HG03378 (cell line): ENCODE measurements at regions not wholly inside any gene's neighbourhood (a gene's known extent, or its start where the extent isn't known, plus 50 kb on each side); places are given as distances from the start of the nearest gene placed in this dataset.

ENCODE experiments used
- ATAC-seq: cut with Tn5 transposase; IDR thresholded peaks from one replicate; pipeline ENCODE4 v1.9.1; 2021; ENCODE audit warnings: mild to moderate bottlenecking, moderate library complexity; ENCODE audit not compliant: unreplicated experiment

DNA sequence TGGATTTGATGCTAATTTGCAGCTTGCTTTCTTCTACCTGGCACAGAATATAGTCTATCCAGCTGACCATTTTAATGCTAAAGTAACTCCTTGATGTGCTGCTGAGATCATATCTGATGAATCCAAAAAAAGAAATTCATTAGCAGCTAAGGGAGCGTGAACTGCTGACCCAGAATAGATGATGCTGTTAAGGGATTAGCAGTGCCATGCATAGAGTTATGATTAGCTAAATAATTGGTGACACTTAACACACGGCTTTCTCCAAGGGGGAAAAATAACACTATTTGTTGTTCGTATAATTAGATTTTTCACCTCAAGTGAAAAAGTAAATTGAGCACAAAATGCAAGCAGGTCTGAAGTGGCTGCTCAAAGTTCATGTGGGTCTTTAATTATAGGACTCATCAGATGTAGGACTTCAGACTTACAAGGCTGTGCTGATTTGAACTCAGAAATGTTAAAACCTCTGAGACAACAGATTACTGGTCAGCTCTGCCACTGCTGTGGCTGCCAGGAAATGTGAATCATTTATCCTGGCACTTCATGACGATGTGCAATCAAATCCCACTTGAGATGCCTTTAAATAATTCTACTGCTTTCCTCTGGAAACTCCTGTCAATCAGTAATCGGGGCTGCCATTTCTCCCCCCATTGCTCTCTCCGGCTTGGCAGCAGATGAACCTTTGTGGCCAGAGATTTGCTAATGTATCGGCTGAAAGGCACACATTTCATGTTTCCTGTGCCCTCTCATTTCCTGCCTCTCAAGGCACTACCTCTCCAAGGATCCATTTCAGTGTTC is 291.6 kb upstream of the C9orf72 start:
- ATAC-seq, result no peak

DNA sequence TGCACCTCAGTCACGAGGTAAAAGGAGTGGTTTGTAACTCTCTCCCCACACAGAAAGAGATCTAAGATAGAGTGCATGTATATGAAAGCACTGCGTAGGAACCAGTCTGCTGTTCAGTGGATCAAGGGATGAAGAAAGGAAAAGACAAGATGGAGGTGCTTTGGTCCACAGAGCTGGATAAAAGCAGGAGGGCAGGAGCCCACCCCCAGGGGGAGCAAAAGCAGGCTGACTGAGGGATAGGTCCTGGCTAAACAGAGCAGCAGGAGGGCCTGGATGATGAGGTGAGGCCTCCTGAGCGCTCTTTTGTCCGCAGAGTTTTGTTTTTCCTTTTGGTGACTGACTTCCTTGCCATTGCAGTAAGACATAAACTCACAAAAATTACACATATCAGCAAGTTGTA is 293.5 kb upstream of the C9orf72 start:
- no peak for ATAC-seq

DNA sequence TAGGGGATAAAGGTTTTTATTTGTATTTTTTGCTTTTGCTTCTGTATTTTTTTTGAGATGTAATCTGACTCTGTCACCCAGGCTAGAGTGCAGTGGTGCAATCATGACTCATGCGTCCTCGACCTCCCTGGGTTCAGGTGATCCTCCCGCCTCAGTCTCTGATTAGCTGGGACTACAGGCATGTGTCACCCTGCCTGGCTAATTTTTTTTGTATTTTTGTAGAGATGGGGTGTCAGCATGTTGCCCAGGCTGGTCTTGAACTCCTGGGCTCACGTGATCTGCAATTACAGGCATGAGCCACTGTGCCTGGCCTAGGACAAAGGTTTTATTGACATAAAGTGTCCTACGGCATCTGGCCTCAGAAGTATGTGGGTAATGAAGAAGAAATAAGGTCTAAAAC is 297.1 kb upstream of the C9orf72 start:
- no peak for ATAC-seq

DNA sequence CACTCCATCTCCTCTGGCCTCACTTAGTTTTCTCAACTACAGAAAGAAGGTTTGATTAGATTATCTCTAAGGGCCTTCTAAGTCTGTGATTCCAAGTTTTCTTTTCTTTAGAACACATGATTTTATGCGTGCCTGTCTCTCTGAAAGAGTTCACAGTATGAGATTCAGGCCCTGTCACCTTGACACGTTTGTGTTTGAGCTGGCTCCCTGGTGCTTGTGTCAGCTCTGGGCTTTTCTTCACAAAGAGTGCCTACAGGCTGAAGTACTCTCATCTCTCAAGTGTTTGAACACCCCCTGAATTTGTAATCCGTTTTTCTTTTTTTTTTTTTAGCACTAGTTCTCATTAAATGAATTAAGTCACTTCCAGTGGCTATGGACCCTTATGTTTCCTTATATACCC is 306.9 kb upstream of the C9orf72 start:
- no peak for ATAC-seq

DNA sequence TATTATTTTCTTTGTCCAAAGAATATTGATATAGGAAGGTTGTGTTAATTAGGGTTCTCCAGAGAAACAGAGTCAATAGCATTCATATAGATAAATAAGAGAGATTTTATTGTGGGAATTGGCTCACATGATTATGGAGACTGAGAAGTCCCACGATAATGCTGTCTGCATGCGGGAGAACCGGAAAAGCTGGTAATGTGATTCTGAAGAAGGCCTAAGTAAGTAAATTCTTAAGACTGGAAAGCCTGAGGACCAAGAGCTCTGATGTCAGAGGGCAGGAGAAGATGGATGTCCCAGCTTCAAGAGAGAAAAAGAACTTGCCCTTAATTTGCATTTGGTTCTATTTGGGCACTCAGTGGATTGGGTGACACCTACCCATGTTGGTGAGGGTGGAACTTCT is 307.4 kb upstream of the C9orf72 start:
- no peak for ATAC-seq

DNA sequence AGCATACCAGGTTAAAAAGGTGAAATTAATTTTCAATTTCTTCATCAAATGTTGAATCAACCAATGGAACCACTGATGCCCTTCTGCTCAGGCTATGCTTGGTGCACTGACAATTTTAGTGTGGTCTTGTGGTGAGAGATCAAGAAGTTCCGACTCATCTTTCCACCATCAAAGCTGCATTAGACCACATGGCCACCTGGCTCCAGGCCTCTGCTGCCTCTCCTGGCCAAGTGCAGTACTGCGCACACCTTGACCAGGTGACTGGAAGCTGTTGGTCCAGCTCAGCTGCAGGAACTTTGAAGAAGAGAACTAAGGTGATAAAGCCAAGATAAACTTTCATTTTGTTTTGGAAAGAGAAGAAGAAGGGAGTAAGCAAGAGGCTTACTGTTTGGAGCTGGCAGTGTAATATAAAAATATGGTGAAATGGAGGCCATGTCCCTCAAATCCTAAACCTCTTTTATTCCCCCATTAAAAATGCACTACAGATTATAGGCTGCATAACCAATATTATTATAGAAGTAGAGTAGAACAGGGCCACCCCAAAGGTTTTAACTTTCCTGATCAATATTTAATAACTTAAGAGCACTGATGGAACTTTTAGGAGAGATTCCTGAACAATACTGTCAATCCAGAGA is 315.5 kb upstream of the C9orf72 start:
- peak; percentile 97 for ATAC-seq

DNA sequence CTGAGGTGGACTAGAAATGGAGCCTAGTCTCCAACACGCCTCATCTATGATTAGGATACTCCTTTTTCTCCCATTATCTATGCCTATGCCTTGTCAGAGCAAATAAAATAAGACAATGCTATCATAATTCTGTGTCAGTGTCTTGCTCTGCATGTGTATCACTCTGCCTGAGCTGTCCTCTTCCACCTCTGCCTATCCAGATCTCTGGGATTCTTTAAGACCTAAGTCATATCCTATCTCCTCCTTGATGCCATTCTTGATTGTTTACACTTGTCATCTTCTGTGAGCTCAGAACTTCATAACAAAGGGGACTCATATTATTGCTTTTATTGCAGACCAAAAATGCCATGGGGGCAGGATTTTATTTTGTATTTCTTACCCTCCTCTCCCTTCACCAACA is 351.2 kb upstream of the C9orf72 start:
- ATAC-seq, result no peak

DNA sequence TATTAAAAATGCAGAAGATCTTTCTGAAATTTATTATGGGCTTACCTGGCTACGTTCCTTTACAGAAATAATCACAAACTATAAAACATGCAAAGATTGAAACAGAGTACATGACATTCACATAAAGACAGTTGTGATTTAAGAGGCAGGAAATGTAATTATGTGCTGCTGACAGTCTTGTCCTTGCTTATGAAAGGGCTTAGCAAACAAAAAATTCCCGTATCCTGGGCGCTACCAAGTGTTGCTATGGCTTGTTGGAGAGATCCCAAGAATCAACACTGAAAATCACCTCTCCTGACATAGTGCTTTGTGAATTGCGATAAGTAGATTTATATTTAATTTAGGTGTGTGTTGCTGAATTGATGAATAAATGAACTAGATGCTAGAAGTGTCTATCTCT is 352.5 kb upstream of the C9orf72 start:
- ATAC-seq, result no peak

DNA sequence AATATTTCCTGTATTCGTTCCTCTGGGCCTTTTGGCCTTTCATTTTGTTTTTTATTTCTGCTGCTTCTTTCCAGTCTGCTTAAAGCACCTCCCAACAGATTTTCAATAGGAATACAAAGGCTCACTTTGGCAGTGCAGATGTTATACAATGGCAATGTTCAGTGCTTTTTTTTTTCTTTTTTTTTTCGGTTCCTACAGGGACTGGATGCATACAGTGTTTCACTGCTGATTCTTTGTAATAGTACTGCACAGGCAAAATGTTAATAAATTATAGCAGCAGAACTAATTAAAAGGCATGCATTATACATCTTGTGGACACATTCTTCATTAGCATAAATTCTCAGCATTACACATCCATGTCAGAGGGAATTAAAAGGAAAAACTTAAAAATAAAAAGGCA is 356.6 kb upstream of the C9orf72 start:
- ATAC-seq, result no peak

DNA sequence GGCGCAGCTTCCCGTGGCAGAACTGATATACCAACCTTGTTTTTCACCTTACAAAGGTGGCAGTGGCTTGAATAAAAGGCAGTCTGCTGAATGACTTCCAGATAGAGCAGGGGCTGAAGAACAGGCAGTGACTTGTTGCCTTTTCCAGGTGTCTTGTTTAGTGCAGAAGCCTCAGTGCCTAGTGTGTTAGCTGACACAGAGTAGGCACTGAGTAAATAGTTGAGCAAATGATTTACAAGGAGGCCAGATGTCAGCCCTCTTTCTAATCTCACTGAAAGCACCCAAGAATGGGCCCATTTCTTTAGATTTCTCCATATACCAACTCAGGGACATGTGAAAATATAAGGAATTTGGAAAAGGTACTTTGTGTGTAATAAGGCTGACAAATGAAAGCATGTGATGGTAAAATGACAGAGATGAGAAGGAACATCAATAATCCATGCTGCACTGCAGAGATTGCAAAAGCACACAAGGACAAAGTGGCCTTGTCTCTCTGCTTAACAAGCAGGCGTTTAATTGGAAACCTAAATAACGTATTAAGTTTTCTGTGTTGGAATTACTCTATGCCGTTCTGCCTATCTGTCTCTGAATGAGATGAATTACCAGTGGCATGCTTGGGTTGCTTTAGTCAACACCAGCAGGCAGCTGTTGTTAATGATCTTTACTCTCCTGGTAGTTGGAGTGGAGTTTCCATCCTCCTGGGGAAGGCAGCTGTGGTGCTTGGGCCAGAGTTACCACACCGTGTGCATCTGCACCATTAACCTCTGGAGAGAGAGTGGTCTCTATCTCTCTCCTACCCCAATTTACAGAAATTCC is 360.1 kb upstream of the C9orf72 start:
- ATAC-seq, result no peak

DNA sequence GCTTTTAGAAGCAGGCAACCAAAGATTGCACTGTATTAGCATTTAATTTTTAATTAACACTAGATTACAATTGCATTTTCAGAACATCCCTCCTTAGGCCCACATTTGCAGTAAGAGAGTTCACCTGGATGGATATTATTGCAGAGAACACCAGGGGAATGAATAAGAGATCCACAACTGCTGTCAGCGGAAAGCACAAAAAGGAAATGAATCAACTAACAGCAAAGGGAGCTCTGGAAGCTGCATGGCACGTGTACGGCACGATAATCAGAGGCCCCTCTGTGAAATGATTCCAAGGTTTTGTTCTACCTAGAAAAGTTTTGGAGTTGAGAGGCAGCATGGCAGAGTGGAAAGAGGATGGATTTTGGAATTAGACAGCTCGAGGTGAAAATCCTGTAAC is 361.2 kb upstream of the C9orf72 start:
- ATAC-seq, result no peak

DNA sequence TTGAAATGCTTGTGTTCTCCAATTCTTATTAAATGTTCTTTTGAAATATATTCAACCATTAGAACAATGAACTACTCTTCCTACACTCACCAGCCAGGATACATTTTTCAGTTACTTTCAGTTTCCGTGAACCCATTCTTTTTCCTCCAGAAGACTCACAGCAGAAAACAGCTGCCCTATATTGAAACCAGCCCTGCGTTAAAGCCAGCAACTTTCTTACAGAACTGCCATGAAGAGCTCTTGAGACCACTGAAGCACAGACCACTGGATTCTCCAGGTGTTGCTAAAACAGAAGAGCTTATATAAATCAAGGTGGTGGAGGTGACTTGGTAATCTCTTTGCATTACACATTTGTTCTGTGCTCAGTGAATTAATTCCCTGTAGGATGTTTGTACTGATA is 365.9 kb upstream of the C9orf72 start:
- ATAC-seq, result no peak

DNA sequence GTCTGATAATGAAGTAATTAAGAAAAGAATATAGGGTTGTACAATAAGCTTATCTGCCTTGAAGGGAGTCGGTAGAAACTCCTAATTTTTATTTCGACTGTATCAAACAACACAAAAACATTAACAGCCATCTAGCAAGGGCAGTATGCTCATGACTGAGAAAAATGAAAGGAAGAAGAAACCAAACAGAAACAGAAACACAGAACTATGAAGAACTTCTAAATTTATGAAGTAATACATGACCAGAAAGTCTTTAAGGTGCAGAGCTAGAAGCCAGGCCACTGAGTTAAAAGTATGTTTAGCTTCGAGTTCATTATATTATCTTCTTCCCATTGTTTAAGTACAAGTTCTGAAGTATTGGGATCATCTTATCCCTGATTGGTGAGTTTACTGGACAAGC is 367.3 kb upstream of the C9orf72 start:
- no peak for ATAC-seq

DNA sequence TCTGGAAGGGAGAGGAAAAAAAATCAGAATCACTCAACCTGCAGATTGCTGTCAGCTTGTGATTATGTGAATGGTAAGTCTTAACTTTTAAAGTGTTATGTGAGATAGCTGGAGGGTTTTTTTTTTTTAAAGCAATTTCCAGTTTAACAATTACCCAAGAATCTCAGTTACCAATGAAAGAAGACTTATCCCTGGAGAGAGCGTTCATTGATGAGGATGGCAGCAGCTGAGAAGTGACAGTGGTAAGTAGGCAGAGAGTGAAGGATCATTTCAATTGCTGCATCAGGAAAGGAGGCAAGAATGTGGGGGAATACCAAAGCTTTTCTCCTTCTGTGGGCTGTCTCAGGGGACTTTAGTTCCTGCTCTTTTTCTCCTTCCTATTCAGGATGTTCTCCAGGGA is 370.2 kb upstream of the C9orf72 start:
- no peak for ATAC-seq

DNA sequence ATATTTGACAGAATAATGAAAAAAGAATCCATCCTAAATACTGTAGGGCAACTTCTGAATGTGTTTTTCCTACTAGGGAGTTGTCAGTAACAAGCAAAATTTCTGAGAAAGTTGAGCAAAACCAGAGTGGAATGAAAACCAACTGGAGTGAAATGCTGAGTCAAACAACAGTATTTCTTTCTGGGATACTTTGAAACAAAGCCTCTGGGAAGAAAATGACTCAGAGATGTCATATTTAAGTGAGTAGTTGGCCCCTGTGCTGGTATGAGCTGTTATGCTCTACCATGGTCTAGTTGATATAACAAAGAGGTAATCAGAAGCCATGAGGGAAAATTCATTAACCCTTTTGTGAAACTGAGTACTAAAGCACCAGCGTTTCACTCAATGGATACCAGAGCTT is 372.1 kb upstream of the C9orf72 start:
- no peak for ATAC-seq

DNA sequence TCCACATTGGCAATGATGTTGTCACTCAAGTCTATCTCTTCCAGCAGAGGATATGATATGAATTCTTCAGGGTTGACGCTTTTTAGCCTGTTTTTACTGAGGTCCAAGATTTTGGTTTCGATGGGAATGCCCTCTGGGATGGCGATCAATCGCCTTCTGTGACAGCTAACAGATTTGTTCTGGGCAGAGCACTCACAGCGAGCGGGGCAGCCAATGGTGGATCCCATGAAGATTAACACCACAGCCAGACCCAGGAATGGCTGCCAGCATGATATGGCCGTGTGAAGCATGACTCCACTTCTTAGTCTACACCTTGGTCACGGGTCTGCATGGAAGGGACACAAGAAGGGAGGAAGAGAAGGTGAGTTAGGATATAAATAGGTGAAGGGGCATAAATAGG is 377.1 kb upstream of the C9orf72 start:
- no peak for ATAC-seq

DNA sequence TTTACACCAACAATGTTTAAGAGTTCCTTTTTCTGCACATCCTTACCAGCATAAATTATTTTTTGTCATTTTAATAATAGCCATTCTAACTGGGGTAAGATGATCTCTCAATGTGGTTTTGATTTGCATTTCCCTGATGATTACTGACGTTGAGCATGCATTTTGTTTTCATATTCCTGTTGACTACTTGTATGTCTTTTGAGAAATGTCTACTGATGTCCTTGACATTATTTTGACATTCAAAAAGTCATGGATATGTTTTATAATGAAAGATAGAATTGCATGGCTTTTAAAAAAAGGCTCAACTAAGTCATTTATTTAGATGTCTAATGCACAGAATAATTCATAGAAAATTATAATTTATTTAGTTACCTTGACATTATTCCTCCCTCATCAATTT is 381.6 kb upstream of the C9orf72 start:
- no peak for ATAC-seq

DNA sequence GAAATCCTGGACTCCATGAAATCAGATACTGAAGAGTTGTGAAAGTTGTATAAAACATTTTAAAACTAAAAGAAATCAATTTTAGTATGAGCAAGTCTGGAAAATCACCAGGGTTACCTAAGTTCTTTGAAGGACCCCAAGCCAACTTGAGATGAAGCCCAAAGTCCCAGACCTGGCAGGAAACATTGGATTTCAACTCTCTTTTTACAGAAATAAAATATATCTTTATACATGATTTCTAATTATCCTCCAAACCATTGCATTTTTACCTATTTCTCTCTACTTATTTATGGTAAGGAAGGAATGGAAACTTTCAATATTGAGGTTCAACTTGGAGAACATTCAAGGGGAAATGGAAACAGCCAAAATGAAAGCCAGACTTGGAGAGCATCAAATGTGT is 390.6 kb upstream of the C9orf72 start:
- ATAC-seq, result no peak

DNA sequence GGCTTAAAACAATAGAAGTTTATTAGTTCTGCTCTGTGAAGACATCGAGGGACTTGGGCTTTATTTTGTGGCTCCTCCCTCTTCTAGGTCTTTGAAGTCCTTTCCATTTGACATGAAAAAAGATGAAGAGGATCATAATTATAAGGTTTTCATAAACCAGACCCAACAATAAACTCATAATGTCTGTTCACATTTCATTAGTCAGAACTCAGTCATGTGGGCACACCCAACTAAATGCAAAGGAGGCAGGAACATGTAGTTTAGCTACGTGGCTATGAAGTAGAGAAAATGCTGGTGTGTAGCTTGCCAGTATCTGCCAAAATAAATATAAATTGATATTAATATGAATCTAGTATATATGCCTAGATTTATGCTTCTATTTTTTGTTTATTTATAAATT is 393.9 kb upstream of the C9orf72 start:
- no peak for ATAC-seq

DNA sequence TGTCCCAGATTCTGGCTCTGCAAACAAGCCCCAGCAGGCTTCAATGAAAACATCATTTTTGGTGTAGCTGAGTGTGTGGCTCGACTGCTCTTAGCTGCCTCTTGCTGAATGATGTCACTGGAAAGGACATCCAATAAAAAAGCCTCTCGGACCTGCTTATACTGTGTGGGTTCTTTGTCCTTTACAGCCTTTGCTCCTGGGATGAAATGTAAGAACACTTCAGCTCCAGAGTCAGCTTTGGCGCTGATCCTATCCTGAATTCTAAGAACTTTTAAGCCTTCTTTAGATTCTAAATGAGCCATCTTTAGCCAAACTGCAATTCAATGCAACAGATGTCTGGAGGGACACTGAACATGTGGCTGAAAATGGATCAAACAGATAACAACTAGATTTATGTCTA is 404.6 kb upstream of the C9orf72 start:
- ATAC-seq, result no peak

DNA sequence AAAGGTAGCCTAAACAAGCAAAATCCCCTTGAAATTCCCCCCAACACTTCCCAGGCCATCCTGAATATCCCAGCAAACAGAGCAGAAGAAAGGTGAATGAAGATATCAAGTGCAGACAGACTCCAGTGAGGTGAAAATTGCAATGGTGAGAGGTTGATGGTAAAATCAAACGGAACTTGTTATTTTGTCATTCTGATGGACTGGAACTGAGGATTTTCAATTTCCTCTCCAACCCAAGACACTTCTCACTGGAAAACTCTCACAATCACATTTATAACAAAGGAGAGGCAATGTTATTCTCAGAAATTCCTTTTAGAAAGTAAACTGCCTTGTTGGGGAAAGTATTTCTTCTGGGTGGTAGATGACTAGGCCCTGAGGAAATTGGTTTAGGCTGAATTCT is 412.4 kb upstream of the C9orf72 start:
- ATAC-seq, result no peak

DNA sequence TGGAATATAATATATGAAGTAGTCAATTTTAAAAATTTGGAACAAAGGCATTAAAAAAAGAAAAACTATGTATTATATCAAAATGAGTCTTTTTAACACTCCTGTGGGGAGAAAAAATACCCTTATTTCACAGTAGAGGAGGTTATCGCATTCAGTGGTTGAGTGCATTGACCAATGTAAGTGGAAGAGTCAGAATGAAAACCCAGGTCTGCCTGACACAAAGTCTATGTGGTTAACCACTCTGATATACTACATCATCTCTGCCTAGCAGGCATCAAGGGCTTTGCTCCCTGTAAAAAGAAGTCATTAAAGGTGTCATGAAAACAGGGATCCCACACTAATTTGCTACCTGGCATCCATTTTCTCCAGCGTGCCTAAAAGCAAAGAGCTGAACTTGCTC is 417.2 kb upstream of the C9orf72 start:
- ATAC-seq, result peak; percentile 88
